Activated B cell treated with CpG ODN at 0.5 μM for 24 hours (primary cell): ENCODE measurements at regions not wholly inside any gene's neighbourhood (a gene's known extent, or its start where the extent isn't known, plus 50 kb on each side); places are given as distances from the start of the nearest gene placed in this dataset.

Source experiments
- ATAC-seq: fragments of 200-7000 bp; cut with Tn5 transposase; one replicate; pipeline ENCODE4 v1.10.0; 2021; ENCODE audit warnings: low read depth, mild to moderate bottlenecking, moderate library complexity
- CTCF ChIA-PET: fragments of 350-600 bp; sonication (Branson Sonifier 250); formaldehyde crosslinking; loops from one replicate; lab custom pipeline; 2021; ENCODE audit warnings: antibody characterized with exemption; lab: Charles Lee
- POLR2A ChIA-PET: fragments of 350-600 bp; sonication (Branson Sonifier 250); formaldehyde crosslinking; loops from one replicate; lab custom pipeline; 2021; ENCODE audit warnings: antibody characterized with exemption; lab: Charles Lee
- DNase-seq: peaks from one replicate; pipeline ENCODE4 v3.0.0; 2022
- H3K27ac Mint-ChIP-seq: one replicate; pipeline ENCODE4 v1.8.0; 2020; ENCODE audit warnings: mixed read lengths
- H3K27me3 Mint-ChIP-seq: one replicate; pipeline ENCODE4 v1.8.0; 2021; ENCODE audit warnings: mixed read lengths
- H3K36me3 Mint-ChIP-seq: one replicate; pipeline ENCODE4 v1.8.0; 2021; ENCODE audit warnings: low read depth, mixed read lengths
- H3K4me1 Mint-ChIP-seq: one replicate; pipeline ENCODE4 v1.8.0; 2021; ENCODE audit warnings: mixed read lengths
- H3K4me3 Mint-ChIP-seq: one replicate; pipeline ENCODE4 v1.8.0; 2020; ENCODE audit warnings: mild to moderate bottlenecking, mixed read lengths
- H3K9me3 Mint-ChIP-seq: one replicate; pipeline ENCODE4 v1.8.0; 2020; ENCODE audit warnings: mixed read lengths
- intact Hi-C: fragments of 100-400 bp; cut with micrococcal nuclease; formaldehyde crosslinking; loops from one replicate; pipeline ENCODE4 v1.15.1; 2024
- TF ChIP-seq, protein P1 (sequence below): fragments of 200-600 bp; IDR thresholded peaks from one replicate; pipeline ENCODE4 v1.8.0; 2022; ENCODE audit warnings: antibody characterized with exemption, mild to moderate bottlenecking

DNA sequence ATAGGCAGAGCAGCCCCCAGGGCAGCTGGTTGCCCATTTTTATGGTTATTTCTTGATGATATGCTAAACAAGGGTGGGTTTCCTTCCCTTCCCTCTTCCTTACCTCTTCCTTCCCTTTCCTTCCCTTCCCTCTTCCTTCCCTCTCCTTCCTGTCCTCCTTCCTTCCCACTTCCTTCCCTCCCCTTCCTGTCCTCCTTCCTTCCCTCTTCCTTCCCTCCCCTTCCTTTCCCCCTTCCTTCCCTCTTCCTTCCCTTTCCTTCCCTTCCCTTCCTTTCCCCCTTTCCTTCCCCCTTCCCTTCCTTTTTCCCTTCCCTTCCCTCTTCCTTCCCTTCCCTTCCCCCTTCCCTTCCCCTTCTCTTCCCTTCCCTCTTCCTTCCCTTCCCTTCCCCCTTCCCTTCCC lies 87.7 kb downstream of the MAP1LC3B2 start:
- intact Hi-C loops, result no loop called here
- Mint-ChIP-seq H3K27ac (no peak overlapping the region), H3K27me3 (peaks cover 14% of the 10 kb centered on the region), H3K36me3 (no peaks in the 10 kb centered on the region), H3K9me3 (peaks cover 16% of the 10 kb centered on the region), H3K4me1 (no peaks in the 10 kb centered on the region), H3K4me3 (no peak overlapping the region)
- TF ChIP-seq, protein P1, sequence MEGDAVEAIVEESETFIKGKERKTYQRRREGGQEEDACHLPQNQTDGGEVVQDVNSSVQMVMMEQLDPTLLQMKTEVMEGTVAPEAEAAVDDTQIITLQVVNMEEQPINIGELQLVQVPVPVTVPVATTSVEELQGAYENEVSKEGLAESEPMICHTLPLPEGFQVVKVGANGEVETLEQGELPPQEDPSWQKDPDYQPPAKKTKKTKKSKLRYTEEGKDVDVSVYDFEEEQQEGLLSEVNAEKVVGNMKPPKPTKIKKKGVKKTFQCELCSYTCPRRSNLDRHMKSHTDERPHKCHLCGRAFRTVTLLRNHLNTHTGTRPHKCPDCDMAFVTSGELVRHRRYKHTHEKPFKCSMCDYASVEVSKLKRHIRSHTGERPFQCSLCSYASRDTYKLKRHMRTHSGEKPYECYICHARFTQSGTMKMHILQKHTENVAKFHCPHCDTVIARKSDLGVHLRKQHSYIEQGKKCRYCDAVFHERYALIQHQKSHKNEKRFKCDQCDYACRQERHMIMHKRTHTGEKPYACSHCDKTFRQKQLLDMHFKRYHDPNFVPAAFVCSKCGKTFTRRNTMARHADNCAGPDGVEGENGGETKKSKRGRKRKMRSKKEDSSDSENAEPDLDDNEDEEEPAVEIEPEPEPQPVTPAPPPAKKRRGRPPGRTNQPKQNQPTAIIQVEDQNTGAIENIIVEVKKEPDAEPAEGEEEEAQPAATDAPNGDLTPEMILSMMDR, result no peak
- ChIA-PET POLR2A (interaction anchor here (0.6 to 0.7 kb wide), 2 partner anchors 26 to 163 kb away, joined by 4 read pairs; no protein-coding TSS in a partner anchor), CTCF (no interaction called here)
- ATAC-seq (no peak), DNase-seq (no peak)

- Mint-ChIP-seq H3K27ac (no peak overlapping the region), H3K4me1 (no peaks in the 10 kb centered on the region), H3K9me3 (peaks cover 15% of the 10 kb centered on the region), H3K36me3 (no peaks in the 10 kb centered on the region), H3K27me3 (peaks cover 7% of the 10 kb centered on the region), H3K4me3 (no peak overlapping the region)
- ATAC-seq (no peak), DNase-seq (no peak)
- intact Hi-C loops, result no loop called here
- ChIA-PET CTCF (no interaction called here), POLR2A (interaction anchor here (0.6 kb wide), 1 partner anchor 15 kb away, joined by 8 read pairs; no protein-coding TSS in a partner anchor)
- TF ChIP-seq, protein P1, result no peak
Observed at GRCh38 chr12:116644806-116645205, 85.6 kb downstream of the MAP1LC3B2 start.

GRCh38 chr12:116642683-116643082 lies 83.5 kb downstream of the MAP1LC3B2 start:
- Mint-ChIP-seq H3K36me3 (no peaks in the 10 kb centered on the region), H3K4me3 (no peak overlapping the region), H3K9me3 (peaks cover 5% of the 10 kb centered on the region), H3K4me1 (no peaks in the 10 kb centered on the region), H3K27me3 (peaks cover 4% of the 10 kb centered on the region), H3K27ac (no peak overlapping the region)
- no peak for ATAC-seq
- TF ChIP-seq, protein P1, result no peak
- no peak for DNase-seq
- intact Hi-C loops, result no loop called here
- CTCF ChIA-PET, result no interaction called here
- POLR2A ChIA-PET, result no interaction called here

GRCh38 chr12:116642106-116642505 lies 82.9 kb downstream of the MAP1LC3B2 start:
- Mint-ChIP-seq H3K27ac (no peak overlapping the region), H3K4me3 (no peak overlapping the region), H3K9me3 (peaks cover 5% of the 10 kb centered on the region), H3K27me3 (peaks cover 3% of the 10 kb centered on the region), H3K36me3 (no peaks in the 10 kb centered on the region), H3K4me1 (no peaks in the 10 kb centered on the region)
- ChIA-PET POLR2A (no interaction called here), CTCF (no interaction called here)
- no peak for DNase-seq
- ATAC-seq, result no peak
- intact Hi-C loops, result no loop called here
- TF ChIP-seq, protein P1, result no peak

DNA sequence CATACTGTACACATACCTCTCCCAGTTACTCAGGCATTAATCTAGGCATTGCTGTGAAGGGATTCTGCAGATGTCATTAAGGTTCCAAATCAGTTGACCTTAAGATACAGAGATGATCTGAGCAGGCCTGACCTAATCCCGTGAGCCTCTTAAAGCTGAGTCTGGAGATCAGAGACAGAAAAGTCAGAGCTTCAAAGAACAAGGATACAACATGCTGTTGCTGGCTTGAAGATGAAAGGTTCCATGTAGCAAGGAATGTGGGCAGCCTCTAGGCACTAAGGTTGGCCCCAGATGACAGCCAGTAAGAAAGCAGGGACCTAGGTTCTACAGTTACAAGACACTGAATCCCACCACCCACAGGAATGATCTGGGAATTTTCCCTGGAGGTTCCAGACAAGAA lies 81.1 kb downstream of the MAP1LC3B2 start:
- ATAC-seq (no peak), DNase-seq (no peak)
- peaks cover 5% of the 10 kb centered on the region for H3K9me3 Mint-ChIP-seq
- no peaks in the 10 kb centered on the region for H3K36me3 Mint-ChIP-seq
- intact Hi-C loops, result no loop called here
- peaks cover 3% of the 10 kb centered on the region for H3K27me3 Mint-ChIP-seq
- H3K4me1 Mint-ChIP-seq, result peaks cover 13% of the 10 kb centered on the region
- no peak overlapping the region for H3K4me3 Mint-ChIP-seq
- POLR2A ChIA-PET, result no interaction called here
- CTCF ChIA-PET, result no interaction called here
- H3K27ac Mint-ChIP-seq, result no peak overlapping the region
- TF ChIP-seq, protein P1, result no peak
